HepG2 (cell line): ENCODE measurements at regions not wholly inside any gene's neighbourhood (a gene's known extent, or its start where the extent isn't known, plus 50 kb on each side); places are given as distances from the start of the nearest gene placed in this dataset.

Experiments used
- ATAC-seq: fragments of 200-7000 bp; cut with Tn5 transposase; 3 replicates; pipeline ENCODE4 v1.9.1; 2020; ENCODE audit warnings: mild to moderate bottlenecking, moderate library complexity
- BruUV-seq: library from RNA; stranded (reverse); fragments of 400-500 nt; replicated peaks from 2 replicates; lab custom pipeline; 2021; lab: Mats Ljungman, UMichigan
- CTCF ChIA-PET: fragments of 300-600 bp; formaldehyde crosslinking; extraction: SDS; loops from one replicate; lab custom pipeline; 2021; ENCODE audit warnings: low total read pairs, inconsistent platforms, low intra/inter-chr PET ratio; lab: Yijun Ruan, JAX
- POLR2A ChIA-PET: fragments of 350-600 bp; sonication (Branson Sonifier 250); formaldehyde crosslinking; loops from one replicate; lab custom pipeline; 2020; ENCODE audit warnings: antibody characterized with exemption, inconsistent platforms; lab: Yijun Ruan, JAX
- DNase-seq: peaks from one replicate; pipeline ENCODE4 v3.0.0-alpha.2; 2015; ENCODE audit warnings: low spot score
- FAIRE-seq: peaks from 3 replicates; lab custom pipeline; 2011; peaks lifted over from hg19 to GRCh38; lab: Jason Lieb, UNC
- H2AFZ ChIP-seq: one replicate; pipeline ENCODE4 v1.6.1; 2011; ENCODE audit warnings: low read length, inconsistent platforms
- H3K27ac ChIP-seq: fragments of 300-600 bp; 3 replicates; pipeline ENCODE4 v1.8.0; 2011; ENCODE audit warnings: mixed run types, mild to moderate bottlenecking, mixed read lengths, low read length, inconsistent platforms; ENCODE audit not compliant: insufficient read depth; ENCODE audit errors: extremely low read length
- H3K27me3 ChIP-seq, 2 experiments: fragments of 200-600 bp in 1 of 2; 2 replicates in 1 of 2; 3 replicates in 1 of 2; pipeline versions ENCODE4 v1.6.0 to v1.8.0; 2011; ENCODE audit warnings: low read length in 2 of 2, mild to moderate bottlenecking in 2 of 2, moderate library complexity in 2 of 2, inconsistent platforms in 1 of 2; ENCODE audit not compliant: insufficient read depth in 2 of 2, control insufficient read depth in 1 of 2
- H3K36me3 ChIP-seq, 2 experiments: fragments of 200-600 bp in 1 of 2; replicated peaks in 1 of 2; 2 replicates in 1 of 2; 3 replicates in 1 of 2; pipeline versions ENCODE4 v1.5.1 to v1.8.0; 2011; ENCODE audit warnings: low read length in 2 of 2, inconsistent platforms in 1 of 2; ENCODE audit not compliant: insufficient read depth in 2 of 2, control insufficient read depth in 1 of 2
- H3K4me1 ChIP-seq: 2 replicates; pipeline ENCODE4 v1.5.1; 2012; ENCODE audit warnings: low read length, inconsistent platforms; ENCODE audit not compliant: insufficient read depth
- H3K4me2 ChIP-seq: 2 replicates; pipeline ENCODE4 v1.6.0; 2011; ENCODE audit warnings: low read depth, low read length, inconsistent platforms
- H3K4me3 ChIP-seq, 3 experiments: fragments of 200-600 bp in 1 of 3; sonication (generic), shearing (Covaris generic) in 1 of 3; replicated peaks in 1 of 3; 2 replicates each; pipeline ENCODE4 v1.5.1; 2011 to 2016; ENCODE audit warnings: low read length in 3 of 3, inconsistent platforms in 2 of 3, low read depth in 2 of 3, mild to moderate bottlenecking in 2 of 3, control low read depth in 1 of 3, mixed read lengths in 1 of 3; ENCODE audit not compliant: insufficient read depth in 1 of 3
- H3K79me2 ChIP-seq: one replicate; pipeline ENCODE4 v1.6.1; 2011; ENCODE audit warnings: low read length, inconsistent platforms; ENCODE audit not compliant: insufficient read depth
- H3K9ac ChIP-seq: 2 replicates; pipeline ENCODE4 v1.6.0; 2011; ENCODE audit warnings: mild to moderate bottlenecking, low read depth, low read length, inconsistent platforms; ENCODE audit not compliant: insufficient read depth
- H3K9me3 ChIP-seq: 2 replicates; pipeline ENCODE4 v1.5.1; 2012; ENCODE audit warnings: mild to moderate bottlenecking, low read length
- H4K20me1 ChIP-seq: 2 replicates; pipeline ENCODE4 v1.6.0; 2011; ENCODE audit warnings: inconsistent platforms, mild to moderate bottlenecking, low read length, moderate library complexity; ENCODE audit not compliant: insufficient read depth
- CENPX ChIP-seq: sonication (generic); formaldehyde crosslinking; IDR thresholded peaks from 2 replicates; pipeline ENCODE4 v1.9.0; 2021; ENCODE audit warnings: mild to moderate bottlenecking, missing genetic modification reagents, moderate library complexity
- DNMT3B ChIP-seq: conservative IDR thresholded peaks from 2 replicates; pipeline ENCODE4 v1.6.1; 2016; ENCODE audit warnings: missing biosample characterization, control low read depth
- KDM6A ChIP-seq: IDR thresholded peaks from 2 replicates; pipeline ENCODE4 v1.6.1; 2016; ENCODE audit warnings: low read depth
- MTF2 ChIP-seq: sonication (generic); formaldehyde crosslinking; IDR thresholded peaks from 2 replicates; pipeline ENCODE4 v1.5.0; 2020; ENCODE audit warnings: missing genetic modification reagents, borderline replicate concordance
- PCBP1 ChIP-seq: fragments of 200-400 bp; formaldehyde crosslinking; IDR thresholded peaks from 2 replicates; pipeline ENCODE4 v1.6.1; 2017; ENCODE audit warnings: mild to moderate bottlenecking, low read depth, low read length, borderline replicate concordance
- RFXAP ChIP-seq: sonication (generic); formaldehyde crosslinking; IDR thresholded peaks from 2 replicates; pipeline ENCODE4 v1.4.0; 2020; ENCODE audit warnings: missing genetic modification reagents, borderline replicate concordance
- SP1 ChIP-seq, 2 experiments: fragments of 450-650 bp in 1 of 2; sonication (generic) in 1 of 2; formaldehyde crosslinking in 1 of 2; IDR thresholded peaks; 2 replicates each; pipeline versions ENCODE4 v1.4.0 to v1.6.1; 2016 to 2020; ENCODE audit warnings: missing genetic modification reagents in 1 of 2
- TBP ChIP-seq: sonication (generic); formaldehyde crosslinking; IDR thresholded peaks from 2 replicates; pipeline ENCODE4 v1.5.0; 2020; ENCODE audit warnings: missing genetic modification reagents
- TCF12 ChIP-seq, 2 experiments: fragments of 450-650 bp in 1 of 2; sonication (generic) in 1 of 2; formaldehyde crosslinking in 1 of 2; IDR thresholded peaks; 2 replicates each; pipeline versions ENCODE4 v1.6.1 to v1.8.0; 2017 to 2022; ENCODE audit warnings: antibody characterized with exemption in 1 of 2, mild to moderate bottlenecking in 1 of 2, missing genetic modification reagents in 1 of 2, moderate library complexity in 1 of 2
- TCF7 ChIP-seq: sonication (generic); IDR thresholded peaks from 2 replicates; pipeline ENCODE4 v1.6.1; 2016; ENCODE audit warnings: antibody characterized with exemption, low read depth
- TCF7L2 ChIP-seq: IDR thresholded peaks from 2 replicates; pipeline ENCODE4 v1.6.1; 2011; ENCODE audit warnings: mild to moderate bottlenecking, low read depth, low read length, moderate library complexity
- ZNF598 ChIP-seq: sonication (generic); formaldehyde crosslinking; IDR thresholded peaks from 2 replicates; pipeline ENCODE4 v1.5.1; 2020; ENCODE audit warnings: mild to moderate bottlenecking, missing genetic modification reagents, borderline replicate concordance
- WGBS: methylation state at CpG from one replicate; pipeline ENCODE4 v1.1.6; 2017; ENCODE audit warnings: low lambda C conversion rate; 5-methylcytosine and 5-hydroxymethylcytosine counted together
- in situ Hi-C: cut with HindIII; loops from 2 replicates; pipeline ENCODE4 v1.10.0; 2017; ENCODE audit warnings: low pct_unique_long_range_greater_than_20kb; ENCODE audit not compliant: extremely low pct_ligation_motif_present
- intact Hi-C: fragments of 100-400 bp; cut with micrococcal nuclease; formaldehyde crosslinking; loops from one replicate; pipeline ENCODE4 v1.10.0; 2022; ENCODE audit not compliant: unreplicated experiment
- TF ChIP-seq, protein P1 (sequence below): sonication (generic); formaldehyde crosslinking; IDR thresholded peaks from 2 replicates; pipeline ENCODE4 v1.8.1; 2023; ENCODE audit warnings: mild to moderate bottlenecking, inconsistent platforms, moderate library complexity, missing genetic modification reagents, borderline replicate concordance
- TF ChIP-seq, protein P2 (sequence below): sonication (generic); formaldehyde crosslinking; conservative IDR thresholded peaks from 2 replicates; pipeline ENCODE4 v1.4.0; 2020; ENCODE audit warnings: missing genetic modification reagents
- TF ChIP-seq, protein P3 (sequence below): sonication (generic); formaldehyde crosslinking; IDR thresholded peaks from 2 replicates; pipeline ENCODE4 v1.5.1; 2020; ENCODE audit warnings: missing genetic modification reagents, mild to moderate bottlenecking, borderline replicate concordance
- TF ChIP-seq, protein P4 (sequence below): IDR thresholded peaks from 2 replicates; pipeline ENCODE4 v1.6.1; 2016; ENCODE audit warnings: mild to moderate bottlenecking, missing biosample characterization, missing genetic modification reagents
- TF ChIP-seq, protein P5 (sequence below): sonication (generic); formaldehyde crosslinking; IDR thresholded peaks from 2 replicates; pipeline ENCODE4 v1.4.0; 2020; ENCODE audit warnings: mild to moderate bottlenecking, missing genetic modification reagents, borderline replicate concordance

DNA sequence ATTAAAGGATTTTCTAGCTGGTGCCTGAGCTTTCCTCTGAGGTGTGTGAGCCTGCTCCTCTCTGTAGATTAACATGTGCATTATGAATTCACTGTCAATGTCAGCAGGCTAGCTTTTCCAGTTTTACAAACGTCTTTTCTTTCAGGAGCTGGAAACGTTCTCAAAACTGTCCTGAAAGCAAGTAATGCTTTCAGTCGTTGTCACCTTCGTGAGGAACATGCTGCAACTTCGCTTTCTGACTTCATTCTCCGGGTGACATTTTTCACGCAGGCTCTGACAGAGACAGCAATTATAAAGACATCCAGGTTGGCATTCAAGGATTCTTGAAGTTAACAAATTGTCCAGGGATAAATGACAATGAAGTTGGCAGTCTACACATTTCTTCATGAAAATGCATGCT is 671.5 kb downstream of the DHX35 start:
- H3K4me2 ChIP-seq: no peak overlapping the region
- no peak overlapping the region for H2AFZ ChIP-seq
- POLR2A ChIA-PET: no interaction called here
- ATAC-seq: no peak
- peaks cover 93% of the 10 kb centered on the region for H3K9me3 ChIP-seq
- no peaks in the 10 kb centered on the region for H3K79me2 ChIP-seq
- no peaks in the 10 kb centered on the region for H4K20me1 ChIP-seq
- intact Hi-C loops: no loop called here
- CTCF ChIA-PET: no interaction called here
- H3K36me3 ChIP-seq: no peaks in the 10 kb centered on the region
- in situ Hi-C loops: no loop called here
- H3K4me3 ChIP-seq: no peak overlapping the region
- no peak for DNase-seq
- H3K27ac ChIP-seq: no peak overlapping the region
- H3K27me3 ChIP-seq: no peaks in the 10 kb centered on the region
- no peak overlapping the region for H3K9ac ChIP-seq
- no peaks in the 10 kb centered on the region for H3K4me1 ChIP-seq
- BruUV-seq: no TSS peak
- 20% methylated on average over 7 of the region's 7 CpGs for WGBS
- no peak for FAIRE-seq
- TF ChIP-seq TCF12 (IDR thresholded peaks at IDR 0.05) (no peak), TCF12 (CRISPR knock-in tag; IDR thresholded peaks at IDR 0.05) (no peak), TBP (CRISPR knock-in tag) (no peak), PCBP1 (no peak), DNMT3B (CRISPR knock-in tag) (no peak), TCF7L2 (no peak), CENPX (no peak), SP1 (IDR thresholded peaks at IDR 0.05) (no peak), SP1 (CRISPR knock-in tag; IDR thresholded peaks at IDR 0.05) (no peak), MTF2 (CRISPR knock-in tag) (no peak), ZNF598 (CRISPR knock-in tag) (no peak), TCF7 (no peak), RFXAP (no peak), KDM6A (CRISPR knock-in tag) (no peak)
- TF ChIP-seq, protein P1, sequence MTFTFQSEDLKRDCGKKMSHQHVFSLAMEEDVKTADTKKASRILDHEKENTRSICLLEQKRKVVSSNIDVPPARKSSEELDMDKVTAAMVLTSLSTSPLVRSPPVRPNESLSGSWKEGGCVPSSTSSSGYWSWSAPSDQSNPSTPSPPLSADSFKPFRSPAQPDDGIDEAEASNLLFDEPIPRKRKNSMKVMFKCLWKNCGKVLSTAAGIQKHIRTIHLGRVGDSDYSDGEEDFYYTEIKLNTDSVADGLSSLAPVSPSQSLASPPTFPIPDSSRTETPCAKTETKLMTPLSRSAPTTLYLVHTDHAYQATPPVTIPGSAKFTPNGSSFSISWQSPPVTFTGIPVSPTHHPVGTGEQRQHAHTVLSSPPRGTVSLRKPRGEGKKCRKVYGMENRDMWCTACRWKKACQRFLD (CRISPR knock-in tag): no peak
- TF ChIP-seq, protein P2, sequence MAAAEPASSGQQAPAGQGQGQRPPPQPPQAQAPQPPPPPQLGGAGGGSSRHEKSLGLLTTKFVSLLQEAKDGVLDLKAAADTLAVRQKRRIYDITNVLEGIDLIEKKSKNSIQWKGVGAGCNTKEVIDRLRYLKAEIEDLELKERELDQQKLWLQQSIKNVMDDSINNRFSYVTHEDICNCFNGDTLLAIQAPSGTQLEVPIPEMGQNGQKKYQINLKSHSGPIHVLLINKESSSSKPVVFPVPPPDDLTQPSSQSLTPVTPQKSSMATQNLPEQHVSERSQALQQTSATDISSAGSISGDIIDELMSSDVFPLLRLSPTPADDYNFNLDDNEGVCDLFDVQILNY: no peak
- TF ChIP-seq, protein P3, sequence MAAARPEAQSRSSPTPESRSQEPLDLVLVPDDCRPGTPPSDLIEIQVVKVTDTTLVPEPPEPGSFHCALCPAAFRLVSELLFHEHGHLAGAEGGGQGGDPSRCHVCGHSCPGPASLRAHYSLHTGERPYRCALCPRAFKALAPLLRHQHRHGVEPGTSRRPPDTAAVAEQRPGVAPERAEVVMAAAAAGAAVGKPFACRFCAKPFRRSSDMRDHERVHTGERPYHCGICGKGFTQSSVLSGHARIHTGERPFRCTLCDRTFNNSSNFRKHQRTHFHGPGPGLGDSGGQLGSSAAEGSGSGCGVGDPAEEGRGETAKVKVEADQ (CRISPR knock-in tag): no peak
- TF ChIP-seq, protein P4, sequence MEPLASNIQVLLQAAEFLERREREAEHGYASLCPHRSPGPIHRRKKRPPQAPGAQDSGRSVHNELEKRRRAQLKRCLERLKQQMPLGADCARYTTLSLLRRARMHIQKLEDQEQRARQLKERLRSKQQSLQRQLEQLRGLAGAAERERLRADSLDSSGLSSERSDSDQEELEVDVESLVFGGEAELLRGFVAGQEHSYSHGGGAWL (CRISPR knock-in tag): no peak
- TF ChIP-seq, protein P5, sequence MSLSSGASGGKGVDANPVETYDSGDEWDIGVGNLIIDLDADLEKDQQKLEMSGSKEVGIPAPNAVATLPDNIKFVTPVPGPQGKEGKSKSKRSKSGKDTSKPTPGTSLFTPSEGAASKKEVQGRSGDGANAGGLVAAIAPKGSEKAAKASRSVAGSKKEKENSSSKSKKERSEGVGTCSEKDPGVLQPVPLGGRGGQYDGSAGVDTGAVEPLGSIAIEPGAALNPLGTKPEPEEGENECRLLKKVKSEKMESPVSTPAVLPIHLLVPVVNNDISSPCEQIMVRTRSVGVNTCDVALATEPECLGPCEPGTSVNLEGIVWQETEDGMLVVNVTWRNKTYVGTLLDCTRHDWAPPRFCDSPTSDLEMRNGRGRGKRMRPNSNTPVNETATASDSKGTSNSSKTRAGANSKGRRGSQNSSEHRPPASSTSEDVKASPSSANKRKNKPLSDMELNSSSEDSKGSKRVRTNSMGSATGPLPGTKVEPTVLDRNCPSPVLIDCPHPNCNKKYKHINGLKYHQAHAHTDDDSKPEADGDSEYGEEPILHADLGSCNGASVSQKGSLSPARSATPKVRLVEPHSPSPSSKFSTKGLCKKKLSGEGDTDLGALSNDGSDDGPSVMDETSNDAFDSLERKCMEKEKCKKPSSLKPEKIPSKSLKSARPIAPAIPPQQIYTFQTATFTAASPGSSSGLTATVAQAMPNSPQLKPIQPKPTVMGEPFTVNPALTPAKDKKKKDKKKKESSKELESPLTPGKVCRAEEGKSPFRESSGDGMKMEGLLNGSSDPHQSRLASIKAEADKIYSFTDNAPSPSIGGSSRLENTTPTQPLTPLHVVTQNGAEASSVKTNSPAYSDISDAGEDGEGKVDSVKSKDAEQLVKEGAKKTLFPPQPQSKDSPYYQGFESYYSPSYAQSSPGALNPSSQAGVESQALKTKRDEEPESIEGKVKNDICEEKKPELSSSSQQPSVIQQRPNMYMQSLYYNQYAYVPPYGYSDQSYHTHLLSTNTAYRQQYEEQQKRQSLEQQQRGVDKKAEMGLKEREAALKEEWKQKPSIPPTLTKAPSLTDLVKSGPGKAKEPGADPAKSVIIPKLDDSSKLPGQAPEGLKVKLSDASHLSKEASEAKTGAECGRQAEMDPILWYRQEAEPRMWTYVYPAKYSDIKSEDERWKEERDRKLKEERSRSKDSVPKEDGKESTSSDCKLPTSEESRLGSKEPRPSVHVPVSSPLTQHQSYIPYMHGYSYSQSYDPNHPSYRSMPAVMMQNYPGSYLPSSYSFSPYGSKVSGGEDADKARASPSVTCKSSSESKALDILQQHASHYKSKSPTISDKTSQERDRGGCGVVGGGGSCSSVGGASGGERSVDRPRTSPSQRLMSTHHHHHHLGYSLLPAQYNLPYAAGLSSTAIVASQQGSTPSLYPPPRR (CRISPR knock-in tag): no peak
